Astrocyte (in vitro differentiated cells and primary cell): ENCODE measurements at regions not wholly inside any gene's neighbourhood (a gene's known extent, or its start where the extent isn't known, plus 50 kb on each side); places are given as distances from the start of the nearest gene placed in this dataset.

Experiments used
- DNase-seq: peaks from one replicate; pipeline ENCODE4 v3.0.0-alpha.2; 2010; ENCODE audit warnings: low read depth
- FAIRE-seq: peaks from 2 replicates; lab custom pipeline; 2011; peaks lifted over from hg19 to GRCh38; lab: Jason Lieb, UNC
- H2AFZ ChIP-seq: 2 replicates; pipeline ENCODE4 v1.6.0; 2012; ENCODE audit warnings: low read depth, low read length, inconsistent platforms
- H3K27ac ChIP-seq: 2 replicates; pipeline ENCODE4 v1.5.1; 2011; ENCODE audit warnings: low read depth, low read length, inconsistent platforms
- H3K27me3 ChIP-seq: 2 replicates; pipeline ENCODE4 v1.6.0; 2011; ENCODE audit warnings: low read length, inconsistent platforms; ENCODE audit not compliant: insufficient read depth
- H3K36me3 ChIP-seq: 2 replicates; pipeline ENCODE4 v1.5.1; 2011; ENCODE audit warnings: low read length, inconsistent platforms; ENCODE audit not compliant: insufficient read depth
- H3K4me1 ChIP-seq: 2 replicates; pipeline ENCODE4 v1.5.1; 2011; ENCODE audit warnings: low read length, inconsistent platforms; ENCODE audit not compliant: insufficient read depth
- H3K4me2 ChIP-seq: 2 replicates; pipeline ENCODE4 v1.6.0; 2012; ENCODE audit warnings: low read length, inconsistent platforms
- H3K4me3 ChIP-seq: 2 replicates; pipeline ENCODE4 v1.5.1; 2011; ENCODE audit warnings: low read depth, mild to moderate bottlenecking, low read length, inconsistent platforms; ENCODE audit not compliant: insufficient read depth
- H3K79me2 ChIP-seq: 2 replicates; pipeline ENCODE4 v1.6.0; 2012; ENCODE audit warnings: mild to moderate bottlenecking, low read length, inconsistent platforms; ENCODE audit not compliant: insufficient read depth
- H3K9ac ChIP-seq: 2 replicates; pipeline ENCODE4 v1.6.0; 2012; ENCODE audit warnings: mild to moderate bottlenecking, low read length, inconsistent platforms
- H3K9me3 ChIP-seq: 2 replicates; pipeline ENCODE4 v1.5.1; 2012; ENCODE audit warnings: low read depth, mild to moderate bottlenecking, low read length, inconsistent platforms; ENCODE audit not compliant: insufficient read depth
- H4K20me1 ChIP-seq: 2 replicates; pipeline ENCODE4 v1.6.0; 2012; ENCODE audit warnings: low read length, inconsistent platforms; ENCODE audit not compliant: insufficient read depth
- H3K27ac Mint-ChIP-seq: one replicate; pipeline ENCODE4 v1.8.0; 2021; ENCODE audit warnings: mild to moderate bottlenecking, mixed read lengths; ENCODE audit not compliant: unreplicated experiment
- H3K27me3 Mint-ChIP-seq: one replicate; pipeline ENCODE4 v1.8.0; 2021; ENCODE audit warnings: low read depth, mixed read lengths; ENCODE audit not compliant: unreplicated experiment
- H3K36me3 Mint-ChIP-seq: one replicate; pipeline ENCODE4 v1.8.0; 2021; ENCODE audit warnings: low read depth, mixed read lengths; ENCODE audit not compliant: unreplicated experiment
- H3K4me1 Mint-ChIP-seq: one replicate; pipeline ENCODE4 v1.8.0; 2021; ENCODE audit warnings: low read depth, mixed read lengths; ENCODE audit not compliant: unreplicated experiment
- H3K4me3 Mint-ChIP-seq: one replicate; pipeline ENCODE4 v1.8.0; 2021; ENCODE audit warnings: mild to moderate bottlenecking, moderate library complexity, mixed read lengths; ENCODE audit not compliant: unreplicated experiment
- H3K9me3 Mint-ChIP-seq: one replicate; pipeline ENCODE4 v1.8.0; 2021; ENCODE audit warnings: mild to moderate bottlenecking, mixed read lengths; ENCODE audit not compliant: unreplicated experiment
- EZH2 ChIP-seq: IDR thresholded peaks from 2 replicates; pipeline ENCODE4 v1.6.1; 2012; ENCODE audit warnings: mild to moderate bottlenecking, low read length, inconsistent platforms; ENCODE audit not compliant: insufficient read depth
- TF ChIP-seq, protein P1 (sequence below): IDR thresholded peaks from 2 replicates; pipeline ENCODE4 v1.5.1; 2011; ENCODE audit warnings: low read depth, mild to moderate bottlenecking, inconsistent platforms, low read length, moderate library complexity; ENCODE audit not compliant: insufficient read depth

DNA sequence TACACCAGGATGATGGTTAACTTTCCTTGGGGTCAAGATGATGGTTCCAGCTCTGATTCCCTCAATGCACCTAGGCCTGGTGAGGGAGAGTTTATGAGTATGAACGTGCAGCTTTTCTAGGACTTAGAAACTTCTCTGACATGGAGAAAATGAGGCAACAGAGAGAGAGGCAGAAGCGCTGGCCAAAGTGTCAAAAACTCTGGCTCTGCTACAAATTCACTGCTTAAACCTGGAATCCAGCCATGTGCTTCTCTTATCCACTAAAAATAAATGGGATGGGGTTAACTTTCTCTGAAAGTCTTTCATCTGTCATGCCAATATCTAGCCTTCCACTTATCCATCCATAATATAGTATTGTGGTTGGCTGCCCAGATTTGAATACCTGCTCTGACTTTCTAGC, 568.7 kb downstream of the MED13L start:
- Histone ChIP-seq H3K27ac (no peak overlapping the region), H2AFZ (no peak overlapping the region), H3K79me2 (no peaks in the 10 kb centered on the region), H3K9ac (no peak overlapping the region), H4K20me1 (no peaks in the 10 kb centered on the region), H3K4me1 (no peaks in the 10 kb centered on the region), H3K9me3 (no peaks in the 10 kb centered on the region), H3K4me3 (no peak overlapping the region), H3K27me3 (peaks cover 2% of the 10 kb centered on the region), H3K36me3 (no peaks in the 10 kb centered on the region), H3K4me2 (no peak overlapping the region)
- H3K27ac Mint-ChIP-seq = no peak overlapping the region
- no peaks in the 10 kb centered on the region for H3K36me3 Mint-ChIP-seq
- no peak for TF ChIP-seq EZH2
- TF ChIP-seq, protein P1, sequence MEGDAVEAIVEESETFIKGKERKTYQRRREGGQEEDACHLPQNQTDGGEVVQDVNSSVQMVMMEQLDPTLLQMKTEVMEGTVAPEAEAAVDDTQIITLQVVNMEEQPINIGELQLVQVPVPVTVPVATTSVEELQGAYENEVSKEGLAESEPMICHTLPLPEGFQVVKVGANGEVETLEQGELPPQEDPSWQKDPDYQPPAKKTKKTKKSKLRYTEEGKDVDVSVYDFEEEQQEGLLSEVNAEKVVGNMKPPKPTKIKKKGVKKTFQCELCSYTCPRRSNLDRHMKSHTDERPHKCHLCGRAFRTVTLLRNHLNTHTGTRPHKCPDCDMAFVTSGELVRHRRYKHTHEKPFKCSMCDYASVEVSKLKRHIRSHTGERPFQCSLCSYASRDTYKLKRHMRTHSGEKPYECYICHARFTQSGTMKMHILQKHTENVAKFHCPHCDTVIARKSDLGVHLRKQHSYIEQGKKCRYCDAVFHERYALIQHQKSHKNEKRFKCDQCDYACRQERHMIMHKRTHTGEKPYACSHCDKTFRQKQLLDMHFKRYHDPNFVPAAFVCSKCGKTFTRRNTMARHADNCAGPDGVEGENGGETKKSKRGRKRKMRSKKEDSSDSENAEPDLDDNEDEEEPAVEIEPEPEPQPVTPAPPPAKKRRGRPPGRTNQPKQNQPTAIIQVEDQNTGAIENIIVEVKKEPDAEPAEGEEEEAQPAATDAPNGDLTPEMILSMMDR = no peak
- FAIRE-seq (no peak), DNase-seq (no peak)
- H3K27me3 Mint-ChIP-seq = peaks cover 25% of the 10 kb centered on the region
- H3K4me1 Mint-ChIP-seq = no peaks in the 10 kb centered on the region
- no peak overlapping the region for H3K4me3 Mint-ChIP-seq
- H3K9me3 Mint-ChIP-seq = peaks cover 4% of the 10 kb centered on the region

DNA sequence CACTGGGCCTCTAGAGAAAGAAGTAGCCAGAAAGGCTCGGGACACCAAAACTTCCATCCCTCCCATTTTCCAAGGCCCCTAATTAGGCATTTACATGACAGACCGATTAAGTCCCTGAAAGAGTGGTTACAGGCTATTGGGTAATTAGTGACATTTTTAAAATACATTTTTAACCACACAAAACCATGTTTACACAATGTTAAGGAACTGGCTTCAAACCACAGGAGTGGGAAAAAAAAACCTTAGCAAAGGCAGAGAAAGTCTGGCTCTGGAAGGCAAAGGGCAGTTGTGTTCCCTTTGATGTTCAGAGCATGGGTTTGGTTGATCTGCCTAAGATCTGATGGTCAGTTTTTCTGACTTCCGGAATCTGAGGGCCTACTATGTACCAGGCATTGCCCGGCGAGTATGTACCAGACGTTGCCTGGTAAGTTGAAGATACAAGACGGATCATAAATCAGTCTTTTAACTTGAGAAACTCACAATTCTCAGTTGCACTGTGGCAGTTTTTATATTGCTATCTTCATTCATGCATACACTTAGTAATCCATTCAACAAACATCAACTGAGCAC, 576.5 kb downstream of the MED13L start:
- FAIRE-seq = no peak
- no peak overlapping the region for H3K27ac ChIP-seq
- TF ChIP-seq, protein P1 = no peak
- TF ChIP-seq EZH2 = no peak
- peaks cover 4% of the 10 kb centered on the region for H3K27me3 ChIP-seq
- no peaks in the 10 kb centered on the region for H3K36me3 ChIP-seq
- H3K9ac ChIP-seq = no peak overlapping the region
- H3K4me3 Mint-ChIP-seq = no peak overlapping the region
- peaks cover 4% of the 10 kb centered on the region for H3K9me3 Mint-ChIP-seq
- no peaks in the 10 kb centered on the region for H3K9me3 ChIP-seq
- H3K4me2 ChIP-seq = no peak overlapping the region
- H3K27me3 Mint-ChIP-seq = peaks cover 33% of the 10 kb centered on the region
- H4K20me1 ChIP-seq = no peaks in the 10 kb centered on the region
- no peaks in the 10 kb centered on the region for H3K4me1 ChIP-seq
- H3K27ac Mint-ChIP-seq = no peak overlapping the region
- H3K4me1 Mint-ChIP-seq = no peaks in the 10 kb centered on the region
- no peaks in the 10 kb centered on the region for H3K36me3 Mint-ChIP-seq
- H3K79me2 ChIP-seq = no peaks in the 10 kb centered on the region
- DNase-seq = no peak
- H2AFZ ChIP-seq = no peak overlapping the region
- H3K4me3 ChIP-seq = no peak overlapping the region

DNA sequence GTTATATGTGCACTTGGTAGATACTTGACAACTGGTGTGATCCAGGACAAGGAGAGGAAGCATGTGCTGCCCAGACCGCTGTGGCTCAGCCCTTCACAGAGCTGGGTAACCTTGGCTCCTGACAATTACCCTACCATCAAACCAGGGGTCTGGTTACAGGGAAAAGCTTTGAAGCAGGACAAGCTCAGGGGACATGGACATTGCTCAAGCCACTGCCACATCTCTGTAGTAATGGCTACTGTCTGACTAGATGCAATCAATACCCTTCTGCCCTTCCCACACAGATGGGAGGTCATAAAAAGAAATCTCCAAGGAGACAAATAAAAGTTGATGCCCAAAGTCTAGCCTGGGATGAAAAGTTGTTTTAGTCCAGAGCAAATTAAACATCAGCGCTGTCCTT, 577.4 kb downstream of the MED13L start:
- H4K20me1 ChIP-seq = no peaks in the 10 kb centered on the region
- no peaks in the 10 kb centered on the region for H3K79me2 ChIP-seq
- Mint-ChIP-seq H3K27me3 (peaks cover 27% of the 10 kb centered on the region), H3K27ac (no peak overlapping the region), H3K9me3 (peaks cover under 1% of the 10 kb centered on the region), H3K4me1 (no peaks in the 10 kb centered on the region), H3K36me3 (no peaks in the 10 kb centered on the region), H3K4me3 (no peak overlapping the region)
- H3K27ac ChIP-seq = no peak overlapping the region
- no peaks in the 10 kb centered on the region for H3K4me1 ChIP-seq
- H3K36me3 ChIP-seq = no peaks in the 10 kb centered on the region
- no peak overlapping the region for H3K4me3 ChIP-seq
- H3K27me3 ChIP-seq = peaks cover 4% of the 10 kb centered on the region
- no peak overlapping the region for H3K9ac ChIP-seq
- H3K9me3 ChIP-seq = no peaks in the 10 kb centered on the region
- TF ChIP-seq, protein P1 = no peak
- no peak for TF ChIP-seq EZH2
- FAIRE-seq (no peak), DNase-seq (no peak)
- no peak overlapping the region for H3K4me2 ChIP-seq
- H2AFZ ChIP-seq = no peak overlapping the region
